ENCODE measurements at regions not wholly inside any gene's neighbourhood (a gene's known extent, or its start where the extent isn't known, plus 50 kb on each side); places are given as distances from the start of the nearest gene placed in this dataset.

GRCh38 chr22:49106096-49106841 is 721.4 kb downstream of the BRD1 start:
- DNase-seq (ENCODE audit: low read depth), result no peak

DNA sequence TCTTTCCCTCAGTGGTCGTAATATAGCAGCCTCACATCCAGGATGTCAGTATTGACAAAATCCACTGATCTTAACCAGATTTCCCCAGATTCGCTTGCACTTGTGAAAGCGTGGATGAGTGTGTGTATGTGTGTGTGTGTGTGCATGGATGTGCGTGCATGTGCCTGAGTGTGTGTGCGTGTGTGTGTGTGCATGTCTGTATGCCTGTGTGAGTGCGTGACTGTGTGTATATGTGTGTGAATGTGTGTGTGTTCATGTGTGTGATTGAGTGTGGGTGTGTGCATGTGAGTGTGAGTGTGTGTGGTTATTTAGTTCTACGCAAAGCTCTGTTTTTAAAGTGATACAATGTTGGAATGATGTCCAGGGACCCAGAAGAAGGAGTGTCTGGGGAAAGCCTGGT is 723.2 kb downstream of the BRD1 start:
- no peak for DNase-seq (ENCODE audit: low read depth)

GRCh38 chr22:49103314-49104059 is 724.2 kb downstream of the BRD1 start:
- DNase-seq (ENCODE audit: low read depth), result no peak

DNA sequence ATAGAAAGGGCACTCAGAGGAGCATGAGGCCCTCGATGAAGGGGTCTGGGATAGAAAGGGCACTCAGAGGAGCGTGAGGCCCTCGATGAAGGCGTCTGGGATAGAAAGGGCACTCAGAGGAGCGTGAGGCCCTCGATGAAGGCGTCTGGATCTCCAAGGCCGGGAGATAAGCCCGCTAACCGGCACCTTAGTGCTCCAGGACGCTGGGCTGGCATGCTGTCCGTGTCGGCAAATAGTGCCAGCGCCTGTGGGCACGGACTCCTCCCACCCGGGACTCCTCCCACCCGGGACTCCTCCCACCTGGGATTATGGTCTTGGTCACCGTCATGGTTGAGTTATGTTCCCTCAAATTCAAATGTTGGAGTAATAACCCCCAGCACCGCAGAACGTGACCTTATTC is 725.3 kb downstream of the BRD1 start:
- no peak for DNase-seq (ENCODE audit: low read depth)

- no peak for DNase-seq (ENCODE audit: low read depth)
Measured at GRCh38 chr22:49101873-49102272, 725.8 kb downstream of the BRD1 start.

DNA sequence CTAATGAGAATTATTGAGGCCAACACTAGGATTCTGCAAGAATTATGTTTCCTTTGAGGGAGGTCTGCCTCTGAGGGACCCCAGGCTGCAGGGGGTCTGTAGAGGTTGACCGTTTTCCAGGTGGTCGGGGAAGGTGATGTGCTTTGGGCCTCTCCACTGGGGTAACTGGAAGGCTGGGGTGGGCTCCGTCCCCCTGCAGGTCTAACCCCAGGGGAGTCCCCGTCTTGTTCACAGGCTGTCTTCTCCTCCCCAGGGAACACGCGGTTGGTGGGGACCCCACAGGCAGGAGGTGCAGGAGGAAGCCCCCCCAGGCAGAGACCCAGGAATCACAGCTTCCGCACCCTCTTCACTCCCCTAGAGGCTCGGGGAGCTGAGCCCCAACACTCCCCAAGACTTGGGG is 726.4 kb downstream of the BRD1 start:
- no peak for DNase-seq (ENCODE audit: low read depth)

GRCh38 chr22:49100773-49101172 is 726.9 kb downstream of the BRD1 start:
- no peak for DNase-seq (ENCODE audit: low read depth)

GRCh38 chr22:49100316-49100715 is 727.4 kb downstream of the BRD1 start:
- no peak for DNase-seq (ENCODE audit: low read depth)

- no peak for DNase-seq (ENCODE audit: low read depth)
Measured at GRCh38 chr22:49099496-49100124, 728.1 kb downstream of the BRD1 start.

GRCh38 chr22:49099089-49099488 is 728.6 kb downstream of the BRD1 start:
- no peak for DNase-seq (ENCODE audit: low read depth)

- DNase-seq (ENCODE audit: low read depth), result no peak
Measured at GRCh38 chr22:49097966-49098365, 729.7 kb downstream of the BRD1 start.

DNA sequence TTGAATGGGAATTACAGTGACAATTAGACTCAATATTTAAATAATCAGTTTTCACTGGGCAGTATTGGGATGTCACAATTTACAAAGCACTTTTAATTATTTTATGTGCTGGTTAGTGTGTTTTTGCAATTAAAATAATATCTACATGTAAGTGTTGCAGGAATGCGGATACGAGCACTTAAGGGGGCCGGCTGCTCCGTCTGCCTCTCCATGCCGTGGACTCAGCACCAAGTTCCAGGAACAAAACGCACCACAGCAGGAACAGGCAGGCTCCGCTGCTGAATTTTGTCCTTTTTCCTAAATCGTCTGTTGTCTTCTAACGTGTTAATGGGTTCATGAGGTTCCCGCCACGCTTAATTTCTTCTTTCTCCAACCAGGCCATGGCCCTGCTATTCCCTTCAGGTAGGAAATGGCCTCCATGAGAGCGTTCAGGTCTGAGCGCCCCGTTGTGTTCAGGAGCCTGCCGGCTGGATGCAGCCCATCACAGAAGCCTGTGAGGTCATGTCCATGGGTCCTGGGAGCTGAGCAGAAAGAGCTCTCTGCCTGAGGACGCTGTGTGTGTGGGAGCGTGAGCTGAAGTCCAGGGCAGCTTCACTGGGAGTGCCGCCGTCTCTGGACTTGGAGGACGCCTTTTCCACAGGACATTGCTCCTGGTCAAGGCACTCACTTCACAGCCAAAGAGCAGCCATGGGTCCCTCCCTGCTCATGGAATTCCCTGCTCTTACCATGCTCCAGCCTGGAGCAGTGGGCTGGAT is 730.3 kb downstream of the BRD1 start:
- no peak for DNase-seq (ENCODE audit: low read depth)

DNA sequence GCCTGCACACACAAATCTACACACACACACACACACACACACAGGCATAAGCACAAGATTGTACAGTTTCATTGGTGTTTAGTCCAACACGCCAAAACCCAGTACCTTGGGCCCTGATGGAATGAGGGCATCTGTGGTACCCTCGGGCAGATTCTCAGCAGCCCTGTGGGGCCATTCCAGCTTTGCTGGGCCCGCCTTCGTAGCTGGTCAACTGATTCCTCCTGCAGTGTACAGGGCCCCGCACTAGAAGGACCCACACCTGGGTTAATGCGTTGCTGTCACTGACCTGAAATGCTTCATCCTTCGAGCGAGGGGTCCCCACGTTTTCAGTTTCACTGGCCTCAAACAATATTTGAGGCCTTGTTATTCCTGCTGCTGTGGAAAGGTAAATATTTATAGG is 731.2 kb downstream of the BRD1 start:
- no peak for DNase-seq (ENCODE audit: low read depth)

DNA sequence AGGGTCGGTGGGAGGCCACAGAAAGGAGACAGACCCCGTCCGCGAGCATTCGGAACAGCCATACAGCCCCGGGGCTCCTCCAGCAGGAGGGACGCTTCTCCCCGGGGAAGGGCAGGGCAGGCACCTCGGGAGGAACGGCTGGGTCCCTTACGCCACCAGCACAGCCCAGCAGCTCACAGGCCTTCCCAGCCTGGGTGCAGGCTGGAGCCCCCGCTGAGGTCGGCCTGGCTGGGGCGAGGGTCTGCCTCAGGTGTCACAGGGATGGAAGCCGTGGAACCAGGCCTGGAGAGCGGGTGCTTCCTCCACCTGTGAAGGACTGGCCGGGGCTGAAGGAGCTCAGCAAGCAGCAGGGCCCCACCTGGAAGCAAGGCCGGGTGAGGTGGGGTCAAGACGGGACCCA is 732.3 kb downstream of the BRD1 start:
- no peak for DNase-seq (ENCODE audit: low read depth)

DNA sequence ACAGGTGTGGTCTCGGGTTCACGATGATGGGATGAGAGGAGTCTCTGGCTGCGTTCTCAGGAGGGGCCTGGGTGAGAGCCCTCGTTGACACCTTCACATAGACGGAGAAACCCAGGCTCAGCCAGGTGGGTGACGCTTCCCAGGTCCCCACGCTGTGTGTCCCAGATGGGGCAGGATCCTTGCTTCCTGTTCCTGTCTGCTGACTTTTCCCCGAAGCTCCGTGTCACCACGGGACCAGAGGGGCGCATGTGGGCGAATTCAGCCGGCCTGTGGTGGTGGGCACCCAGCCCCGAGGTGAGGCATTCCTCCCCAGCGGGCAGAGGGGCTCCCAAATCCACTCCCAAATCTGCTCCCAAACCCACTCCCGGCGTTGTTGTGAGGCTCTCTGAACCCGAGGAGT is 732.8 kb downstream of the BRD1 start:
- DNase-seq (ENCODE audit: low read depth), result no peak

DNA sequence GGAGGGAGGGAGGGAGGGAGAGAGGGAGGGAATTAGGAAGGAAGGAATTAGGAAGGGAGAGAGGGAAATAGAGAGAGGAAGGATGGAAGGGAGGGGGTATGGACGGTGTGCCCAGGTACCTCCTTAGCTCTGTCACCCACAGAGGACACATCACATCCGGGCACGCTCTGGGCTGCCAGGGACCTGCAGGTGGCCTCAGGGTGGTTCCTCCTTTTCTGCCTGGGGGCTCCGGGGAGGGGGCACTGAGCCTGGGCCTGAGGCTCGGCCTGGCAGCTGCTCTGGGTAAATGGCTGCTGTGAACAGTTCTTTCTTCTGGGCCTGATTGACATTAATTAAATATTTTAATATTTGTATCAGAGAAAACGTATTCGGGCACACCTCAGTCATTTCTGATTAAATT is 733.5 kb downstream of the BRD1 start:
- DNase-seq (ENCODE audit: low read depth), result no peak

DNA sequence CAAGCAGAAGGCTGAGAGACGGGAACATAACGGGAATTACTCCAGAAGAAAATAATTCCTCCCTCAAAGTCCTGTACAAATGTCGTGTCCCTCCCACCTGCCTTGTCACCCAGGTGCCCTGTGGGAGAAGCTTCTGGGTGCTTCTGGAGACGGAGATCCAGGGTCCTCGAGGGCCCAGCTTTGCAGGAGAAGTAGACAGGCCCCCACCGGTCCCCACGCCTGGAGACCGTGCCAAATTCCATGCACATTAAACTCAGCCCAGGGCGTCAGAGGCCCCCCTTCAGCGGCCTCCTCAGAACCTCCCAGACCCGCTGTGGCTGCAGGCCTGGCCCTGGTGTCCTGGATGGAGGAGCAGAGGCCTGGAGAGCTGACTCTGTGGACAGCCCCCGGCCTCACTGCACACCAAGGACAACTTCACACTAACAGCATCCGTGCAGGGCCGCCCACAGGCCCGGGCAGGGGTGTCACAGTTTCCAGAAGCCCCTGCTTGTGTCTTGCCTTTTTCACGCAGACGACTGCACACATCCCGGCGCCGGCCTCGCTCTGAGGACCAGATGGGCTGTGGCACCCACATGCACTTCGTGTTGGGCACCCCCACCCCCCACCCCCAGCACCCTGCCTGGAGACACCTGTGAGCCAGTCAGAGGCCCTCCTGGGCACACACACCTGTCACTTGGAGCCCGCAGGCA is 734.3 kb downstream of the BRD1 start:
- DNase-seq (ENCODE audit: low read depth), result no peak

- no peak for DNase-seq (ENCODE audit: low read depth)
Measured at GRCh38 chr22:49092716-49093115, 735.0 kb downstream of the BRD1 start.

GRCh38 chr22:49091917-49092545 is 735.6 kb downstream of the BRD1 start:
- no peak for DNase-seq (ENCODE audit: low read depth)

DNA sequence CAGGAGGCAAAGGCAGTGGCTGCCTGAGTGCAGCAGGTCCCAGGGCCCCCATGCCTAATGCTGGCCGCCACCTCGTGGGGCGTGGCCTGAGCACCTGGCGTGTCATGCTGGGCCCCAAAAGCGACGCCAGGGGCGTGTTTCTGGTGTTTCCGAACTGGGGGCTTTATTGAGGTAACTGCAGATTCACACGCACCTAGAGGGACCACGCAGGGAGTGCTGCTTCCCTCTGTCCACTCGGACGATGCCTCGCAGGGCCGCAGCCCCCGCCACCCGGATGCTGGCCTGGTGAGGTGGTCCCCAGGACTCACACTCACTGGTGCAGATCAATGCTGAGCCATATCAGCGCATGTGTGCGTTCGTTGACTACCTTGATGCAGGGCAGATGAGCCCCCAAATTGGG is 736.2 kb downstream of the BRD1 start:
- DNase-seq (ENCODE audit: low read depth), result no peak

DNA sequence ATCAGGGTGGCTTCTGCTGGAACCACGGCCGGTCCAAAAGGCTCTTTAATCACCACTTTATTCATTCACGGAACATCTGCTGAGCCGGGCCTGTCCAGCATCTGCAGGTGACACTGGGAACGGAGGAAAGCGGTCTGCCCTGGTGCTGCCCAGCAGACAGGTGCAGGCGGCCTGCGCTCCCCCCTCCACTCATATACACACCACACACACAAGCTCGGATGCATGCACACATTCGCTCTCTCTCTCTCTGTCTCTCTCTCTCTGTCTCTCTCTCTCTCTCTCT is 736.9 kb downstream of the BRD1 start:
- DNase-seq (ENCODE audit: low read depth), result no peak

Data from stimulated activated CD8-positive, alpha-beta memory T cell treated with anti-CD3 and anti-CD28 coated beads, Interleukin-12 subunit alpha, Interleukin-12 subunit beta, amount 100 ng/mL, for 4 hours (primary cell).